IMR-90 (cell line): ENCODE measurements at regions not wholly inside any gene's neighbourhood (a gene's known extent, or its start where the extent isn't known, plus 50 kb on each side); places are given as distances from the start of the nearest gene placed in this dataset.

Experiments used
- ATAC-seq: fragments of 200-7000 bp; cut with Tn5 transposase; 2 replicates; pipeline ENCODE4 v1.9.1; 2020; ENCODE audit warnings: low read depth, mild to moderate bottlenecking, moderate library complexity
- BruUV-seq: library from RNA; stranded (reverse); fragments of 400-500 nt; replicated peaks from 2 replicates; lab custom pipeline; 2021; lab: Mats Ljungman, UMichigan
- CTCF ChIA-PET: fragments of 300-600 bp; formaldehyde crosslinking; extraction: SDS; loops from one replicate; lab custom pipeline; 2021; ENCODE audit warnings: antibody characterized with exemption; lab: Yijun Ruan, JAX
- POLR2A ChIA-PET: fragments of 300-600 bp; sonication (Branson Sonifier 250); formaldehyde crosslinking; loops from one replicate; lab custom pipeline; 2022; ENCODE audit warnings: antibody characterized with exemption; ENCODE audit not compliant: unreplicated experiment; lab: Charles Lee
- DNase-seq: peaks from one replicate; pipeline ENCODE4 v3.0.0; 2013
- H2AFZ ChIP-seq: replicated peaks from 2 replicates; pipeline ENCODE3; 2013; ENCODE audit warnings: low read length, mild to moderate bottlenecking; ENCODE audit not compliant: poor library complexity
- H2AK5ac ChIP-seq: 2 replicates; pipeline ENCODE4 v1.6.1; 2013; ENCODE audit warnings: low read depth, low read length, inconsistent platforms
- H2AK9ac ChIP-seq: replicated peaks from 2 replicates; pipeline ENCODE3; 2013; ENCODE audit warnings: mild to moderate bottlenecking, low read depth, low read length, moderate library complexity; ENCODE audit not compliant: poor library complexity
- H2BK120ac ChIP-seq: 2 replicates; pipeline ENCODE4 v1.6.1; 2013; ENCODE audit warnings: low read depth, low read length, inconsistent platforms
- H2BK15ac ChIP-seq: 3 replicates; pipeline ENCODE4 v1.6.1; 2013; ENCODE audit warnings: low read depth, low read length, inconsistent platforms
- H2BK20ac ChIP-seq: 2 replicates; pipeline ENCODE4 v1.6.1; 2013; ENCODE audit warnings: low read depth, mild to moderate bottlenecking, inconsistent platforms, low read length, moderate library complexity
- H2BK5ac ChIP-seq: 2 replicates; pipeline ENCODE4 v1.6.1; 2013; ENCODE audit warnings: mild to moderate bottlenecking, low read depth, low read length, inconsistent platforms; ENCODE audit not compliant: poor library complexity, severe bottlenecking
- H3K14ac ChIP-seq: replicated peaks from 2 replicates; pipeline ENCODE4 v1.6.1; 2013; ENCODE audit warnings: low read depth, low read length, inconsistent platforms
- H3K18ac ChIP-seq: 2 replicates; pipeline ENCODE4 v1.6.1; 2013; ENCODE audit warnings: low read depth, low read length, control low read depth
- H3K23ac ChIP-seq: 2 replicates; pipeline ENCODE4 v1.6.1; 2013; ENCODE audit warnings: low read depth, low read length, inconsistent platforms
- H3K27ac ChIP-seq: 2 replicates; pipeline ENCODE4 v1.5.1; 2013; ENCODE audit warnings: mild to moderate bottlenecking, control low read depth, low read length; ENCODE audit not compliant: insufficient read depth
- H3K27me3 ChIP-seq: 2 replicates; pipeline ENCODE4 v1.6.1; 2013; ENCODE audit warnings: low read length; ENCODE audit not compliant: control insufficient read depth, insufficient read depth
- H3K36me3 ChIP-seq: 2 replicates; pipeline ENCODE4 v1.6.1; 2013; ENCODE audit warnings: low read length, mixed read lengths; ENCODE audit not compliant: control insufficient read depth, insufficient read depth
- H3K4ac ChIP-seq: 2 replicates; pipeline ENCODE4 v1.6.1; 2013; ENCODE audit warnings: low read depth, low read length, inconsistent platforms
- H3K4me1 ChIP-seq: 2 replicates; pipeline ENCODE4 v1.6.1; 2013; ENCODE audit warnings: low read length, mixed read lengths; ENCODE audit not compliant: control insufficient read depth, insufficient read depth
- H3K4me2 ChIP-seq: 2 replicates; pipeline ENCODE4 v1.6.1; 2013; ENCODE audit warnings: low read depth, mild to moderate bottlenecking, control low read depth, low read length, moderate library complexity
- H3K4me3 ChIP-seq: 2 replicates; pipeline ENCODE4 v1.5.1; 2013; ENCODE audit warnings: low read depth, mild to moderate bottlenecking, control low read depth, low read length, moderate library complexity; ENCODE audit not compliant: insufficient read depth
- H3K56ac ChIP-seq: 2 replicates; pipeline ENCODE4 v1.6.1; 2013; ENCODE audit warnings: low read length, inconsistent platforms; ENCODE audit not compliant: insufficient read depth; ENCODE audit errors: extremely low read depth
- H3K79me1 ChIP-seq, 2 experiments: 2 replicates each; pipeline ENCODE4 v1.6.1; 2013; ENCODE audit warnings: low read length in 2 of 2, inconsistent platforms in 1 of 2, low read depth in 1 of 2
- H3K9ac ChIP-seq: 2 replicates; pipeline ENCODE4 v1.6.1; 2013; ENCODE audit warnings: low read depth, low read length, control low read depth
- H3K9me1 ChIP-seq: 2 replicates; pipeline ENCODE4 v1.6.1; 2013; ENCODE audit warnings: low read length, inconsistent platforms; ENCODE audit not compliant: insufficient read depth
- H3K9me3 ChIP-seq: 2 replicates; pipeline ENCODE4 v1.6.1; 2013; ENCODE audit warnings: low read length; ENCODE audit not compliant: control insufficient read depth, insufficient read depth
- H4K20me1 ChIP-seq: 2 replicates; pipeline ENCODE4 v1.6.1; 2013; ENCODE audit warnings: low read length, inconsistent platforms; ENCODE audit not compliant: insufficient read depth
- H4K5ac ChIP-seq: 2 replicates; pipeline ENCODE4 v1.6.1; 2013; ENCODE audit warnings: mild to moderate bottlenecking, low read depth, low read length, control low read depth
- H4K8ac ChIP-seq, 2 experiments: 2 replicates each; pipeline ENCODE4 v1.6.1; 2013; ENCODE audit warnings: low read depth in 2 of 2, low read length in 2 of 2, control low read depth in 1 of 2, inconsistent platforms in 1 of 2
- H4K91ac ChIP-seq: 2 replicates; pipeline ENCODE4 v1.6.1; 2013; ENCODE audit warnings: low read depth, low read length, inconsistent platforms; ENCODE audit not compliant: insufficient read depth
- CEBPB ChIP-seq: IDR thresholded peaks from 2 replicates; pipeline ENCODE4 v1.6.1; 2012; ENCODE audit warnings: low read depth, low read length, improper control_type of control experiment
- POLR2A ChIP-seq: IDR thresholded peaks from 2 replicates; pipeline ENCODE4 v1.6.1; 2012; ENCODE audit warnings: mild to moderate bottlenecking, low read depth, low read length
- WGBS, 2 experiments: methylation state at CpG; one replicate each; pipeline versions ENCODE4 v1.1.5 to v1.1.7; 2013; ENCODE audit warnings: missing lambda C conversion rate in 2 of 2; ENCODE audit not compliant: insufficient read length in 1 of 2; ENCODE audit errors: extremely low coverage in 2 of 2; 5-methylcytosine and 5-hydroxymethylcytosine counted together
- dilution Hi-C: fragments of 300-500 bp; cut with HindIII; formaldehyde crosslinking; loops from one replicate; pipeline ENCODE4 v1.14.3; 2018; ENCODE audit warnings: low sequenced_read_pairs; ENCODE audit not compliant: unreplicated experiment
- in situ Hi-C: fragments of 300-500 bp; cut with MboI; formaldehyde crosslinking; loops from 3 replicates; pipeline ENCODE4 v1.14.3; 2019; ENCODE audit warnings: low sequenced_read_pairs, inconsistent platforms, mixed read lengths
- intact Hi-C: fragments of 100-400 bp; cut with micrococcal nuclease; formaldehyde crosslinking; loops from 2 replicates; pipeline ENCODE4 v1.10.0; 2022

DNA sequence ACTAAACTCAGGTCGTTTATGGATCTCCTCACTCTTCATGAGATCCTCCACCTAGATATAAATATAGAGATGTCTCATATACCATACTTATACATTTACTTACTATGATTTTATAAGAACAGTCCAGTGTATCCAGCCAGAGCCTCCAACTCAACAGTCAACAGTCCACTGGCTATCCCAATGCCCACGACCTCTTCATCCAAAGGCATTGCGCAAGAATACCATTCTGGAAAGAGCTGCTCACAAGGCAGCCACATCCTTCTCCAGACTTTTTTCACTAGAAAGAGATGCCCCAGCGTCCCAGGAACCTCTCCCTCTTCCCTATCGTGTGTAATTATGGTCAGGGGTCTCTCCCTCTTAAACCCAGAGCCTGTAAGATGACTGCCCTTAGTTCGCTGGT, 448.8 kb downstream of the LRATD1 start:
- peak; percentile 88 for TF ChIP-seq CEBPB
- no peak for TF ChIP-seq POLR2A
- no peak overlapping the region for H2AFZ ChIP-seq
- no peak overlapping the region for H3K56ac ChIP-seq
- ChIA-PET CTCF (interaction anchor here (0.7 kb wide), 1 partner anchor 25 kb away, joined by 3 read pairs; no protein-coding TSS in a partner anchor), POLR2A (no interaction called here)
- H2BK5ac ChIP-seq: no peak overlapping the region
- no peak overlapping the region for H3K14ac ChIP-seq
- H4K5ac ChIP-seq: no peak overlapping the region
- H3K9me1 ChIP-seq: no peaks in the 10 kb centered on the region
- H3K4ac ChIP-seq: no peak overlapping the region
- no peaks in the 10 kb centered on the region for H3K36me3 ChIP-seq
- H3K4me2 ChIP-seq: no peak overlapping the region
- DNase-seq: no peak
- WGBS, 2 experiments: no CpG with 5 or more reads among the region's 6 CpGs
- no peaks in the 10 kb centered on the region for H4K20me1 ChIP-seq
- ATAC-seq: no peak
- H4K91ac ChIP-seq: no peak overlapping the region
- no peak overlapping the region for H3K4me3 ChIP-seq
- H3K9me3 ChIP-seq: no peaks in the 10 kb centered on the region
- H2BK15ac ChIP-seq: no peak overlapping the region
- H4K8ac ChIP-seq: no peak overlapping the region
- in situ Hi-C loops (no loop called here), dilution Hi-C loops (no loop called here), intact Hi-C loops (no loop called here)
- no peaks in the 10 kb centered on the region for H3K4me1 ChIP-seq
- no peak overlapping the region for H3K18ac ChIP-seq
- H3K27ac ChIP-seq: no peak overlapping the region
- no peak overlapping the region for H2AK9ac ChIP-seq
- no peak overlapping the region for H3K9ac ChIP-seq
- H2BK20ac ChIP-seq: no peak overlapping the region
- no peak overlapping the region for H2BK120ac ChIP-seq
- no peaks in the 10 kb centered on the region for H3K27me3 ChIP-seq
- BruUV-seq: no TSS peak
- no peaks in the 10 kb centered on the region for H3K79me1 ChIP-seq
- H2AK5ac ChIP-seq: no peak overlapping the region
- H3K23ac ChIP-seq: no peak overlapping the region
